ENCODE measurements at regions not wholly inside any gene's neighbourhood (a gene's known extent, or its start where the extent isn't known, plus 50 kb on each side); places are given as distances from the start of the nearest gene placed in this dataset.
A peak's percentile ranks its signal among the peaks of the same experiment; 100 is the strongest.
"Not testable (repeated sequence)": the region's sequence is repeated elsewhere in the genome, so short reads cannot be mapped to it uniquely, and the experiment has no call there.

DNA sequence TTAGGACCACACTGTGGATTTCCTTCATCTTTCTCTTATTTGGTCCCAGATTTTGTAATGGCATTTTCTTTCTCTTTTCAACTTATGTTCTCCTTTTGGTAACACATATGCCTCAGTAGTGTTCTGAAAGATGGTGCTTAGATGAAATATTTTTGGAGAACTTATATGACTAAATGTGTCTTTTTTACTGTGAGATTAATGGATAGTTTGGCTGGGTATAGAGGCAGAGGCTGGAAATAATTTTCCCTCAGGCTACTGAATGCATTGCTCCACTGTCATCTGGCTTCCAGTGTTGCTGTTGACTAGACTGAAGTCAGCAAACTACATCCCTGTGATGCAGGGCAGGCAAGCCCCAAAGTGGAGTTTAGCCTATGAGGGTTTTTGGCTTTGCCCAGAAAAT lies 450.9 kb downstream of the DMAC1 start:
- no peak for DNase-seq (ENCODE audit: low read depth, low spot score)

DNA sequence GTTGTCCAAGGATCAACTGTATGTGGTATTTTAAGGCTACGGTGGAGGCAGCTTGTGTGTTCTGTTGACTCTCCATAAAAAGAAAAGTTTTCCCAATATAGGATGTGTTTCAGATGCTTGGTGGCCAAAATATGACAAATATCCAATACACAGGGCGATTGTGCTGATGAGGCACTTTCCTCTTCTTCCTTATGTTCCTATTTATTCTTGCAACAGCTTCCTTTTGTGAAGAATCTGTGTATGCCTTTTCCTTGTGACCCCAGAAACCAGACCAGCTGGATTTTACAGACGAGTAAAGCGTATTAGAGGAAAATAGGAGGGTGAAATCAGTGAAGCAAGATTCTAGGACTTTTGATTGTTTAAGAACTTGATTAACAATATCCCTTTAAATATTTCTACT lies 452.0 kb downstream of the DMAC1 start:
- no peak for DNase-seq (ENCODE audit: low read depth, low spot score)

DNA sequence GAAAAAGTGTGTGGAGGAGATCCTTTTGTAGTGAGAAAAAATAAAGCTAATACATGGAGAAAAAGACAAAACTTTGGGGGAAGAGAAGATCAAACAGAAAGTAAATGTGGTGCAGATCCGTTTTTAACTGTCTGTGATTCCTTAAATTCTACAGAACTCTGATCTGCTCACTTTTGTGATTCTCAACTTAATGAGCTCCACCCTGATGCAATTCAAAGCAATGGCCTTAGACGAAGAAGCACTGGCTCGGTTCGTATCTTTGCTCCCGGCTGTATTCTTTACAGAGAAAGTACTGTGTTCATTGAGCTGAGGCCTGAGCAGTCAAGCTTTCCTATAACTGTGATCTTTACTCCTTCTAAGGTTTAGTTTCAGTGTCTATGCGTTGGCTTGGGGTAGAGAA lies 453.4 kb downstream of the DMAC1 start:
- DNase-seq (ENCODE audit: low read depth, low spot score): no peak

DNA sequence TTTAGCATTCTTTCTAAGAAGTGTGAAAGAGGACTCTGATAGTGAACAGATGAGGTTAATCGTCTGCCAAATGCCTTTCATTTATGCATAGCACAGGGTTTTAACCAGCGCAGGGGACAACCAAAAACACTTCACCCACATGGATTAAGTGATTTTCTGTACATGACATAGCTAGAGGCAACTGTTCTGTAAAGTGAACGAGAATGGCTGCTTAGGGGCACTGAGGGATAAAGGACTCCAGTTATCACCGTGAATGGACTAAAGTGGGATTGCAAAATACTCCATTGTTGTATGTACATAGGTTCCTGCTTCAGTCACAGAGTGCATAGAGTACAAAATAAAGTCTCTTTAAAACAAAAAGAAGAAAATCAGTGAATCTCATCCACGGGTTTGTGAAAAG lies 456.8 kb downstream of the DMAC1 start:
- no peak for DNase-seq (ENCODE audit: low read depth, low spot score)

DNA sequence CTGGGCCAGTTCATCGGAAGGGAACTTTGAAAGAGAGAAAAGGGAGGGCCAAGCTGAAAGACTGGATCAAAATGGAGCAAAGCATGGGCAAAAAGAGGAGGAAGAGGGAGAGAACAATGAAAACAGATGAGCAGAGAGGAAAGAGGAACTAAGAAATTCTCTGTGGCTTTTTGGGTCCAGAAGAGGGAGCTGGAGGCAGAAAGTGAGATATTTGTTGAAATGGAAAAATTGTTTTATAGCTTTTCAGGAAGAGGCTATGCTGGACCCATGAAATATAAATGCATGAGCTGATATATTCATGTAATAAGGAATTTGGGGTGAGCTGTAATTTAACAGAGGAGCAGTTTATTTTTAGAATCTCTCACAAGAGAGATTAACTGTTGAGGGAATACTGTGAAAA lies 457.3 kb downstream of the DMAC1 start:
- no peak for DNase-seq (ENCODE audit: low read depth, low spot score)

DNA sequence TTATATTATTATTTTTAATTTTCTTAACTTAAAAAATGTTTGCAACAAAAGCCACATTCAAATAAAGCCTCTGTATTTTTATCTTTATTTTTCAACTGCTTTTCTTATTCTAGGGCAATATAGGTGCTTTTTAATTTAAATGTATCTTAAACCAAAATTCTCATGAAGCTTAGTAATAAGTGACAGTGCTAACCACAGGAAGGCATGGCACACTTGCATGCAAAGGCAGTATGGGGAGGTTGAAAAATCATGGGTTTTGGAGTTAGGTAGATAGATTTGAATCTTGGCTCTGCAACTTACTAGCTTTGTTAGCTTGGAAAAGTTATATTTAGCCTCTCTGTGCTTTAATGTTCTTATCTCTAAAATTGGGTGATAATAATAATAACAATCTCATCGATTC lies 458.0 kb downstream of the DMAC1 start:
- DNase-seq (ENCODE audit: low read depth, low spot score): no peak

DNA sequence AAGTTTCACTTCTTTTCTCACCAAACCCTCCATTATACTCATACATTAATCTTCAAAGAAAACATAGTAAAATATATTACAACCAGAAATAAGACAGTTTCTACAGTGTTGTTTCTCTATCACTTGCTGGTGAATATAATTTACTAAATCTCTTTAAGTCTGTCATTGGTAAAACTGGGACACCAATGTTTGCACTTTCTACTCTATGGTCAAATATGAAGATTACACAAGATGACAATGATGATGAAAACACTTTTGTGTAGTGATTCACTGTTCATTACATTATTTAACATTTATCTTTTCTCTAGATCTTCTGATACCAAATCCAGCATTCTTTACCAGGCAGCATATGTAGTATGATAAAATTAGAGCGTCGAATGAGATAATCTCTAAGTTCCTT lies 459.1 kb downstream of the DMAC1 start:
- no peak for DNase-seq (ENCODE audit: low read depth, low spot score)

DNA sequence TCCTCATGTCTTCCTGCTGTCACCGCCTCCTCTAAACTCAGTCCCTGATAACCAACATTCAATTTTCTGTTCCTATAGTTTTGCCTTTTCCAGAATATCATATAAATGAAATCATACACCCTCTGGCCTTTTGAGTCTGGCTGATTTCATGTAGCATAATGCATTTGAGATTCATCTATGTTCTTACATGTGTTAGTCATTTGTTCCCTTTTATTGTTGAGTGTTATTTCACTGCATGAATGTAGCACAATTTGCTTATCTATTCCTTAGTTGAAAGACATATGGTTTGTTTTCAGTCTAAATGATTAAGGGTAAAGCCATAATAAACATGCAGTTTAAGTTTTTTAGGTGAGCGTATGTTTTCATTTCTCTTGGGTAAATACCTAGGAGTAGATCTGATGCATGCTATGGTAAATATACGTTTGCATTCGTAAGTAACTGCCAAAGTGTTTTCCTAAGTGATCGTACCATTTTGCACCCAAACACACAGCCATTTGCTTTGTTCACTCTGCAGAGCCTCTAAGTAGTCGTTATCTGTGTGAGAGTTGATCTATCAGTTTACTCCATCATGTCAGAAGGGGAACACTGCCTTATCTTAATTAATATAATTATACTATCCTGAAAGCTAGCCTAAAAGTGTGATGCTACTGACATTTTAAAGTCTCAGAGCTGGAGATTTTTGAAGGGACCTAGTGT lies 460.8 kb downstream of the DMAC1 start:
- DNase-seq (ENCODE audit: low read depth, low spot score): no peak

DNA sequence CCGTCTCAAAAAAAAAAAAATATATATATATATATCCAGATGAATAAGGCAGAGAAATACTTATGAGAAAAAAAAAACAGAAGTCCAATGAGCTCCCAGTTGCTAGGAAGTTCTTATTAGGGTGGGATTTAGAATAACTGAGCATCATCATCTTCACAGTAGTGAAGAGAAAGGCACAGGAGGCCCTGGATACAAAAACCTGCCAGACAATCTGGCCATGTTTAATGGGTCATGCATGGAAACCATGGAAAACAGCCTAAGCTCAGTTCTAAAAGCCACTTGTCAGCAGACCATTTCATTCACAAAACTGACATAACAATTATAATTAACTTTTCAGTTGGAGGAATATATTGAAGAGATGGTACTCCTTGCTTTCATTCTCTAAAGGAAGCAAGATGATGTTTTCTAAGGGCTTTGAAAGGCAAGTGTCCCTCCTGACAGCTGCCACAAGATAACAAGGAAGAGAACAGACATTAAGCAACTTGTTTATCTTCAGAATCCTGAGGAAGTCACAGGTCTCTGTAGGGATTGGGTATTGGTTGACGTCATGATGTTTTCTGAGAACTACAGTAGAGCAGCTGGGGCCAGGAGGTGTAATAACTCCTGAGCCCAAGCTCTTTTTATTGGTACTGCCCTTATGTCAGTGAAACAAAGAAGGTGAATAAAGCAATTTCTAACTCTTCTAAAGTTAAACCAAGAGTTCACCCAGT lies 463.1 kb downstream of the DMAC1 start:
- DNase-seq (ENCODE audit: low read depth, low spot score): no peak

DNA sequence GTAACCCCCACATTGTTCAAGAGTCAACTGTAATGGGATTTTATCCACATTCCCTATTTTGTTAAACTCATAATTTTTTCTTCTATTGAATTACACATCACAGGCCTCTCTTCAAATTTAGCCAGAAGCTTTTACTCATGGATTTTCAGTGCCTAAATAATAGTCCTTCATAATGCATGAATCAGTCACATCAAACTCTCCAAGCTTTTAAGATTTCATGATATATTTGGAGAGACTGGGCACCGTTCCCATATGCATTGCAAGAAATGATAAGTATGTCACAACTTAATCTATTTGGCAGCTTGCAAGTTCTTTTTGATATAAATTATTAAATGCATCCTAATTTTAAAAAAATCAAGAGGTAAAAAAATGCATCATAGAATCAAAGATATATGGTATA lies 465.9 kb downstream of the DMAC1 start:
- DNase-seq (ENCODE audit: low read depth, low spot score): no peak

DNA sequence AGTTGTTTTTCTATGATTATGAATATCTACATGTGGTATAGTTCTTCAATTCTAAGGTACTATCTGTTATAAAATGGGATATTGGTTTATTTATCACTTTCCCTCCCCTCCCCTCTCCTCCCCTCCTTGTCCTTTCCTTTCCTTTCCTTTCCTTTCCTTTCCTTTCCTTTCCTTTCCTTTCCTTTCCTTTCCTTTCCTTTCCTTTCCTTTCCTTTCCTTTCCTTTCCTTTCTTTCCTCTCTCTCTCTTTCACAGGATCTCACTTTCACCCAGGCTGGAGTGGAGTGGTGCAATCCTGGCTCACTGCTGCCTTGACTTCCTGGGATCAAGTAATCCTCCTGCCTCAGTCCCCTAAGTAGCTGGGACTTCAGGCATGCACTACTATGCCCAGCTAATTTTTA lies 466.8 kb downstream of the DMAC1 start:
- DNase-seq (ENCODE audit: low read depth, low spot score): no peak

DNA sequence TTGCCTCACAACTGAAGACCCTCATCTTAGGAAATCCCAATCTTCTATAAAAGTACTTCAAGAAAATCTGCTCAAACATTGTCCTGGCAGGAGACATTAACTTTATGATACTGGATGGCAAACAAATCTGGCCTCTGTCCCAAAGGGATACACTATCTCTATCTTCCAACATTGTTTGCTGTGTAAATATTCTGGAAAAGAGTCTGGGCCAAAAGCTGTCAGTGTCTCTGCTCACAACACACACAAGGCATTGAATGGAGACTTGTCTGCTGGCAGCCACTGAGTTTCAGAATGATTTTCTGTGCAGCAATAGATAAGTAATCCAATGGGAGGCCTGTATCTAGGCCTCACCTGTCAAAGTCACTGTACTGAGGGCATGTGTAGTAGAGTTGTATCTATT lies 471.1 kb downstream of the DMAC1 start:
- DNase-seq (ENCODE audit: low read depth, low spot score): no peak

DNA sequence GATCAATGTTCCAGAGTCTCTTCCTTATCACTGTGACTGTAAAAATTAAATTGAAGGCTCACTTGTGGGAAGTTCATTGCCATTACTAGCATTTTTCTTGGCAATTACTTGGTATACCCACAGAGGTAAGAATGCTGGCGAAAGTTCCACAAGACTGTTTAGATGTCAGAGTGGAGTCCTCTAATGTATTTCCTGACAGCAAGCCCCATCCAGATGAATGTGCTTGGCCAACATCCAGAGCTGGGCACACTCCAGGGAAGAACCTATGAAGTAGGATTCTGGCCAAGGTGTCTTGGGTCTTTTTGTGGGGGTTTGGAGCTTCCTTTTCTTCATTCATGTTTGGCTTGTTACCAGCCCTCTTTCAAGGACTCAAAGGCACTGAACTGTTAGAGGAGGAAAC lies 473.6 kb downstream of the DMAC1 start:
- DNase-seq (ENCODE audit: low read depth, low spot score): no peak

DNA sequence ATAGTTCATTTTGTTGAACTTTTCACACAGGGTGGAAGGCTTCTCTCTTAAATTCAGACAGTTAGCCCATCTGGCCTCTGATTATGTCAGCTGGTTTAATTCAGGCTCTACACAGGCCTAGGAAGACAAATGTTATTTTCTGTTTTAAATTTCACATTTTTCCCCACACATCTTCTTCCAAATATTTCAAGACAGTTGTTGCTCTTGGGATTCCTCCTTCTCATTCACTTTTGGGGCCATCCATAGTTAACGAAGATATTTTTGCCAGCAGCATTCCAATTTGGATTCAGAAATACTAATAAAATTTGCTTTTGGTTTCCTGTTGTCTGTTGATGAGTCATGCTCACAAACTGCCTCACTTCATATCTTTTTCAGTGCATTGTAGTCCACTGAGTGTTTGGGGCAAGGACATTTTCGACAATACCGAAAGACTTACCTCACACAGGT lies 475.4 kb downstream of the DMAC1 start:
- DNase-seq (ENCODE audit: low read depth, low spot score): no peak

DNA sequence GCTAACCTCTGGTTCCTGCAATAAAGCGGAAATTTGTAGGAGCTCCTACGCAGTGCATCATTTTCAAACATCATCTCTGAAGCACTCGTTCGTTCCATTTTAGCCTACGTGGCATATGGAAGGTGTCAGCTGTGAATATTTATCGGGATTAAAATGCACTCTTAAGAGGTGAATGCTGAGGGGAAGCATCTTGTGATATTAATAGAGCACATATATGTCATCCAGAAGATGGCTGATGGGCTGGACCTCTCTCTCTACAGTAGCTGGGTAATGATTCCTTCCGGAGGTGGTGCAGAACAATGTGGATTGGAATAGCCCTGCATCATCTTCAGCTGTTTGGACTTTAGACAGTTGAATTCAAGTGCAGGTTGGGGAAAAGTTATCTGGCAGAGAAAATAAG lies 478.7 kb downstream of the DMAC1 start:
- DNase-seq (ENCODE audit: low read depth, low spot score): no peak

DNA sequence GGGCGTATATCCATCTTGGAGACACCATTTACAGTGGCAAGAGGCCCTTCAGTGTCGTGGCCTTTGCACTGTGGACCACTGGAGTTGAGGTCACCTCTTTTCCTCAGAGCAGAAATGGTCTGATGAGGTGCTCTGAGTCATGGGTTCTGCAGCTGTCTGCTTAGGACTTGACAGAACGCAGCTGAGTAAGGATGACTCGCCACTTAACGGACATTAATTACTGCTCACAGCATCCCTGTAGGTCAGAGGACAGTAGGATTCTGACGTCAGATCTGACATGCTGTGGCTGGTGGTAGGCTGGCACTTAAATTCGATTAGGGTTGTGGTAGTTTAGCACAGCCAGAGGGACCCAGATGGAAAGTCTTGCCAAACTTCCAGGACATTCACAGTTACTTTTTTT lies 479.4 kb downstream of the DMAC1 start:
- peak; percentile 13 for DNase-seq (ENCODE audit: low read depth, low spot score)

DNA sequence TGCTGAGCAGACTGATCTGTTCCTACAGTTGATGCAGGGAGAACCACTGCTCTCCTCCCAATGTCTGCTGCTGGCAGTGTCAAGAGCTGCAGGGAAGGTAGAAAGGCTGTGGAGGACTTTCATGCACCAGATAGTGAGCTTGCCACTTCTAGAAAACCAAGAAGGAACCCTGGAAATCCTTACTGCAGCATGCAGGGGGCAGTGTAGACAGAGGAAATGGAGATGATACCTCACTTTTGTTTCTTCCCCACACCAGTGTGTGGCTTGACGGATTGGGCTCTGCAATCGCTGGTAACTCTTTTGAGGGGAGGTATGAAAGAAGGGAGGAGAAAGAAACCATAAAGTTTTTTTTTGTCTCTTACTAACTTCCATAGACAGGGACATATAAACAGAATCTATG lies 480.7 kb downstream of the DMAC1 start:
- no peak for DNase-seq (ENCODE audit: low read depth, low spot score)

DNA sequence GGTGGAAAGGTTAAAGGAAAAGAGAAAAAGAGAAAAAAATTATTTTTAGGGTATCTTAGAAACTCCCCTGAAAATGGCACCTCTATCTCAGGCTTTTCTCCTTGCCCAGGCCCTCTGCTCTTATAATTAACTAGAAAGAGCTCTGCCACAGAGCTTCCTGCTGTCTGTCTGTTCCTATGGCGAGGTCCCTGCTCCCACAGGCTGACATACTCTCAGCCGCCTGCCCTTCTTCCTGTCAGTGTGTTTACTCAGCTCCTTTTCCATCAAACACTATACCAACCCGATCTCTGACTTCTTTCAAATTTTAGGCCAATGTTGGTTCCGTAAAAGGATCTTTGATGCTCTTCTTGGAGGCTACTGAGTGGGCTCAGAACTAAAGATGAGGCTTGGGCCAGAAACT lies 482.6 kb downstream of the DMAC1 start:
- no peak for DNase-seq (ENCODE audit: low read depth, low spot score)

DNA sequence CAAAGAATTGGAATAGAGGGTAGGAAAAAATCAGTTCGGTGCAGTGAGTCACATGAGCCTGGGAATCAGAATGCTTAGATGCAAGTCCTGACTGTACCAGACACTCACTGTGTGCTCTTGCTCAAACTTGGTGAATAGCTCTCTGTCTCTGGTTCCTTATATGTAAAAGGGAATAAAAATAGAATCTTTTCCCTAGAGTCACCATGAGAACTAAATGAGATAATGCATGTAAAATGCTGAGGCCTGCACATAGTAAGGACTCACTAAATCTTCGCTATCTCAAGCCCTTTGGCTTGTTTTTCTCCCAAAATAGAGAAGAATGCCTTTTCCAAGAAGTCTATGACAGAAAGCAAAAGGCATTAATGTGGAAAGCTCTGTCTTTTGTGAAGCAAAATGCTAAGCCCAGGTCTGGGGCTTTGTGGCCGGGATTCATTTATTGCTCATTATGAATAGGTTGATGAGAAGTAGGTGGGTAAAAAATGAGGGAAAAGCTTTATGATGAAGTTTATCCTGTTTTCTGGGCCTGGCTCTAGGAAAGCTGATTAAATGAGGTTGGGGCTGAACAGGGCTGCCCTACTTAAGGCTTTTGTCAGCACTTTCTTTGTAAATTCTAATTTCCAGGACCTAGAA lies 483.3 kb downstream of the DMAC1 start:
- no peak for DNase-seq (ENCODE audit: low read depth, low spot score)

DNA sequence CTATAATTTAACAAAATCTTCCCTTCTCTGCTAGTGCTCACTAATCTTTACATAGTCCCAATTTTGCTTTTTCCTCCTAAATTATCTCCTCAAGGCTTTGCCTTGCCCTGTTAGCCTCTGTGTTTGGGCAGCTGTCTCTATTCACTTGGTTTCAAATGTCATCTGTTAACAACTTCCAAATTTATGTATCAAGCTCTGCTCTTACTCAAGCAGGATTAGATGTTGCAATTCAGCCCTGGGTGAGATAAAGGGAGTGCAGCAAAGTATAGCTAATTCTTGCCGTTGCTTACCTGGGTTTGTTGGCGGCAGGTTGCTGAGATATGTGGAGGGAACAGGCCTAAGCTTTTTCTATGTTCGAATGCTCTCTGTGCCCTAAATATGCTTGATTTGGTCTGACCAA lies 483.8 kb downstream of the DMAC1 start:
- DNase-seq (ENCODE audit: low read depth, low spot score): no peak

DNA sequence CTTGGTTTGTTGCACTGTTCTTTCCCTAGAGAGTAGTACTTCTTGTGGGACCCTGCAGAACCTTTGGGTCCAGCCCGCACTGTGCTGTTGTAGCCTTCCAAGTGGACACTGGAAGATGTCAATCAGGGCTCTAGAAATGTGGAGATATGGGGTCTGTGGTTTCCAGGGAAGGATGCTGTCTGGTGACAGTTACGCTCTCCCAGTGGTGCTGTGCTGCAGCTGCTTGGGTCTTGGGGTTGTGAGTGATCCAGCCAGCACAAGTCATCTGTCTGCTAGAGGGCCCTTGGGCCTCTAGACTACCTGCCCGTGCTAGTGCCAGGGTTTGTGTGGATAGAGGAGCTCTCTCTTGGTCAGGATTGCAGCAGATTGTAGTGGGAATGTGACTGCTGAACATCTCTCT lies 484.5 kb downstream of the DMAC1 start:
- no peak for DNase-seq (ENCODE audit: low read depth, low spot score)

DNA sequence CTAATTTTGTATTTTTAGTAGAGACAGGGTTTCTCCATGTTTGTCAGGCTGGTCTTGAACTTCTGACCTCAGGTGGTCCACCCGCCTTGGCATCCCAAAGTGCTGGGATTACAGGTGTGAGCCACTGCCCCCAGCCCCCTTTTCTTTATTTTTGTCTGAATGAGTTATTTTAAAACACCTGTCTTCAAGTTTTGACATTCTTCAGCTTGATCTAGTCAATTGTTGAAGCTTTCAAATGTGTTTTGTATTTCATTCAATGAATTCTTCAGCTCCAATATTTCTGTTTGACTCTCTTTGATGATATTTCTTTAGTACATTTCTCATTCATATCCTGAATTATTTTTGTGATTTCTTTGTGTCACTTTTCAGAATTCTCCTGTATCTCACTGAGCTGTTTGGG lies 486.2 kb downstream of the DMAC1 start:
- no peak for DNase-seq (ENCODE audit: low read depth, low spot score)

DNA sequence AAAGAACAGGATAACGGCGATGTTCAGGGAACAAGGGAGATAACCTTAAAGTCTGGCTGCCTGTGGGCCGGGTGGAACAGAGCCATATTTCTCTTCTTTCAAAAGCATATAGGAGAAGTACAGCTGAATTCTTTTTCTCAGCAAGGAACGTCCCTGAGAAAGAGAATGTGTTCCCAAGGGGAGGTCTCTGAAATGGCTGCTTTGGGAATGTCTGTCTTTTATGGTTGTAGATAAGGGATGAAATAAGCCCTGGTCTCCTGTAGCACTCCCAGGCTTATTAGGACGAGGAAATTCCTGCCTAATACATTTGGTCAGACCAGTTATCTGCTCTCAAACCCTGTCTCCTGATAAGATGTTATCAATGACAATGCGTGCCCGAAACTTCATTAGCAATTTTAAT lies 490.5 kb downstream of the DMAC1 start:
- not testable (repeated sequence) for DNase-seq (ENCODE audit: low read depth, low spot score)

Data from smooth muscle cell of the brain vasculature (primary cell).